ENCODE measurements at regions not wholly inside any gene's neighbourhood (a gene's known extent, or its start where the extent isn't known, plus 50 kb on each side); places are given as distances from the start of the nearest gene placed in this dataset.

DNA sequence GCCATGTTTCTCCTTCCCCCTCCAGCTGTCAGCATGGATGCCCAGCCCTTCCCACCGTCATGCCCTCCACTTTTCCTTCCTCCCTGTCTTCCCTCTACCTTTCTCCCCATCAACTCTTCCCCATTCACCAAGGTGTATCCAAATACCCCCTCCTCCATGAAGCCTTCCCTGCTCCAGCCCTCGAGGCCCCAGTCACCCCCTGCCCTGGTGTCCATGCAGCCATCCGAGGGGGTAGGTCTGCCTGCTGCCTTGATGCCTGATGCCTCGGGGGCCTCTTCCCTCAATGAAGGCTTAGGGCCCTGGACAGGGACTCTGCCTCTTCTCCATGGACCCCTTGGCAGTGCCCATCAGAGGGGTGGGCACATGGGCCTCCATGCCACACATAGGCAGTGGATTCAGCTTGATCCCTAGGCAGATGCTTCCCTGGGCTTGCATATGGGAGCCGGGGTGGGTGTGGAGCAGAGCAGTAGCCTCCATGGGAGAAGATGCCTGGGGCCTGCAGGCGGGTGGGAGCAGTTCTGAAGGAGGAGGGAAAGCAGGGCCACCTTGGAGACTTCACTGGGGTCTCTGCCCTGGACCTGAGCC, 795.8 kb downstream of the BRD1 start:
- TF ChIP-seq GABPB1 (CRISPR knock-in tag; IDR thresholded peaks at IDR 0.05) (no peak), ASH2L (IDR thresholded peaks at IDR 0.05; ENCODE audit: insufficient read length, low read depth, low read length) (no peak), ZBTB38 (CRISPR knock-in tag; IDR thresholded peaks at IDR 0.05) (no peak), NR2C2 (CRISPR knock-in tag; IDR thresholded peaks at IDR 0.05; ENCODE audit: borderline replicate concordance) (no peak)
- TF ChIP-seq, protein P1, sequence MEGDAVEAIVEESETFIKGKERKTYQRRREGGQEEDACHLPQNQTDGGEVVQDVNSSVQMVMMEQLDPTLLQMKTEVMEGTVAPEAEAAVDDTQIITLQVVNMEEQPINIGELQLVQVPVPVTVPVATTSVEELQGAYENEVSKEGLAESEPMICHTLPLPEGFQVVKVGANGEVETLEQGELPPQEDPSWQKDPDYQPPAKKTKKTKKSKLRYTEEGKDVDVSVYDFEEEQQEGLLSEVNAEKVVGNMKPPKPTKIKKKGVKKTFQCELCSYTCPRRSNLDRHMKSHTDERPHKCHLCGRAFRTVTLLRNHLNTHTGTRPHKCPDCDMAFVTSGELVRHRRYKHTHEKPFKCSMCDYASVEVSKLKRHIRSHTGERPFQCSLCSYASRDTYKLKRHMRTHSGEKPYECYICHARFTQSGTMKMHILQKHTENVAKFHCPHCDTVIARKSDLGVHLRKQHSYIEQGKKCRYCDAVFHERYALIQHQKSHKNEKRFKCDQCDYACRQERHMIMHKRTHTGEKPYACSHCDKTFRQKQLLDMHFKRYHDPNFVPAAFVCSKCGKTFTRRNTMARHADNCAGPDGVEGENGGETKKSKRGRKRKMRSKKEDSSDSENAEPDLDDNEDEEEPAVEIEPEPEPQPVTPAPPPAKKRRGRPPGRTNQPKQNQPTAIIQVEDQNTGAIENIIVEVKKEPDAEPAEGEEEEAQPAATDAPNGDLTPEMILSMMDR (CRISPR knock-in tag; IDR thresholded peaks at IDR 0.05), result no peak

Data from HepG2 (cell line).